ENCODE measurements at regions not wholly inside any gene's neighbourhood (a gene's known extent, or its start where the extent isn't known, plus 50 kb on each side); places are given as distances from the start of the nearest gene placed in this dataset.
"Not testable (repeated sequence)": the region's sequence is repeated elsewhere in the genome, so short reads cannot be mapped to it uniquely, and the experiment has no call there.

- DNase-seq, result no peak
Observed at GRCh38 chr2:52072949-52073348, 1041.0 kb upstream of the NRXN1 start.

- DNase-seq, result no peak
Observed at GRCh38 chr2:52070665-52071064, 1038.7 kb upstream of the NRXN1 start.

GRCh38 chr2:52064234-52064633 is 1032.3 kb upstream of the NRXN1 start:
- DNase-seq, result no peak

GRCh38 chr2:52054824-52055223 is 1022.9 kb upstream of the NRXN1 start:
- DNase-seq, result no peak

- no peak for DNase-seq
Observed at GRCh38 chr2:52036853-52037252, 1004.9 kb upstream of the NRXN1 start.

GRCh38 chr2:52036024-52036423 is 1004.1 kb upstream of the NRXN1 start:
- DNase-seq, result no peak

- no peak for DNase-seq
Observed at GRCh38 chr2:52035391-52035790, 1003.5 kb upstream of the NRXN1 start.

- DNase-seq, result no peak
Observed at GRCh38 chr2:52034706-52035105, 1002.8 kb upstream of the NRXN1 start.

- DNase-seq, result no peak
Observed at GRCh38 chr2:52022006-52022405, 990.1 kb upstream of the NRXN1 start.

- no peak for DNase-seq
Observed at GRCh38 chr2:52017646-52018235, 985.8 kb upstream of the NRXN1 start.

GRCh38 chr2:52006821-52007366 is 975.0 kb upstream of the NRXN1 start:
- DNase-seq, result not testable (repeated sequence)

- DNase-seq, result no peak
Observed at GRCh38 chr2:52000151-52000855, 968.4 kb upstream of the NRXN1 start.

GRCh38 chr2:51998890-51999289 is 967.0 kb upstream of the NRXN1 start:
- DNase-seq, result no peak

- DNase-seq, result no peak
Observed at GRCh38 chr2:51997571-51997970, 965.6 kb upstream of the NRXN1 start.

GRCh38 chr2:51995293-51995692 is 963.4 kb upstream of the NRXN1 start:
- no peak for DNase-seq

GRCh38 chr2:51994123-51994763 is 962.3 kb upstream of the NRXN1 start:
- no peak for DNase-seq

- no peak for DNase-seq
Observed at GRCh38 chr2:51990684-51991083, 958.8 kb upstream of the NRXN1 start.

- DNase-seq, result no peak
Observed at GRCh38 chr2:51986101-51986500, 954.2 kb upstream of the NRXN1 start.

GRCh38 chr2:51981783-51982182 is 949.9 kb upstream of the NRXN1 start:
- DNase-seq, result no peak

GRCh38 chr2:51976623-51977022 is 944.7 kb upstream of the NRXN1 start:
- DNase-seq, result no peak

GRCh38 chr2:51971136-51971535 is 939.2 kb upstream of the NRXN1 start:
- DNase-seq, result no peak

GRCh38 chr2:51969347-51969746 is 937.4 kb upstream of the NRXN1 start:
- DNase-seq, result no peak

- no peak for DNase-seq
Observed at GRCh38 chr2:51960841-51961335, 929.0 kb upstream of the NRXN1 start.

GRCh38 chr2:51960281-51960680 is 928.3 kb upstream of the NRXN1 start:
- DNase-seq, result no peak

Data from NCI-H187 treated with DMSO at 0.1 percent for 48 hours (cell line).